ENCODE measurements at regions not wholly inside any gene's neighbourhood (a gene's known extent, or its start where the extent isn't known, plus 50 kb on each side); places are given as distances from the start of the nearest gene placed in this dataset.

DNA sequence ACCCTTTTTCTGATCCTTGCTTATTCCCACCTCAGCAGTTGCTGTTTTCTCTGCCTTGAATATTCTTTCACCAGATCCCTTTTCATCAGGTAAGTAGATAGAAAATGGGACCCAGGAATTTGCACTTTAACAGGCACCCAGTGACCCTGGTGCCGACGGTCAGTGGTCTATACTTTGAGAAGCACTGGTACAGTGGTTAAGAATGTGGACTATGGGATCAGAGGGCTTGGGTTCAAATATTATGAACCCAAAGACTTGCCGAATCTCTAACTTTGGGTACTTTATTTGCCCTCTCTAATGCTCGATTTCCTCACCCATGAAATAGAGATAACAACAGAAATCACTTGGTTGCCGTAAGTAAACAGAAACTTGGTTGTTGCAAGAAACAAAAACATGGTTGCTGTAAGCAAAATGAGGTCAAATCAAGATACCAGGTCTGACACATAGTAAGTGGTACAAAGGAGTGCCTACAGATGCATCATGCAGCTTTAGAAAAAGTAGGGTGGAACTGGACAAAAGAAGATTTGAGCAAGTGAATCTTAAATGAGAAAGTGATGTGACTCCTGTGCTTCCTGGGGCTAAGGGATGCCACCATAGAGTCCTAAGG lies 69.5 kb upstream of the GLS start:
- DNase-seq = no peak

DNA sequence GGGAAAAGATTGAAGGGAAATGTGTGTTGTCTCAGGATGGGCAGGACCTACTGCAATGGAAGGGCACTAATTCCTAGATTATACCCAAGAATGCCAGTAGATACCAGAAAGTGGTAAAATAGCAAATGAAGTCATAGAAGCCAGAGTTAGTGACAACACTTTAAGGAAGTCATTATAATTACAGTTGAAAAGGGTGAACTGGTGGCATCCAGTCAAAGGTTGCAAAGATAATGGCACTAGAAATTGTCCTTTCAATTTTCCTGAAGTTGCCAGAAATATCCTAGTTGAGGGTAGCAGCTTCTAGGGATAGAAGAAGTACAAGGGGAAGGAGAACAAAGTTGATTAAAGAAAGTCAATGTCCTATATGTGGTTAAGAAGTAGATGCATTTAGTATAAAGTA lies 68.8 kb upstream of the GLS start:
- no peak for DNase-seq

DNA sequence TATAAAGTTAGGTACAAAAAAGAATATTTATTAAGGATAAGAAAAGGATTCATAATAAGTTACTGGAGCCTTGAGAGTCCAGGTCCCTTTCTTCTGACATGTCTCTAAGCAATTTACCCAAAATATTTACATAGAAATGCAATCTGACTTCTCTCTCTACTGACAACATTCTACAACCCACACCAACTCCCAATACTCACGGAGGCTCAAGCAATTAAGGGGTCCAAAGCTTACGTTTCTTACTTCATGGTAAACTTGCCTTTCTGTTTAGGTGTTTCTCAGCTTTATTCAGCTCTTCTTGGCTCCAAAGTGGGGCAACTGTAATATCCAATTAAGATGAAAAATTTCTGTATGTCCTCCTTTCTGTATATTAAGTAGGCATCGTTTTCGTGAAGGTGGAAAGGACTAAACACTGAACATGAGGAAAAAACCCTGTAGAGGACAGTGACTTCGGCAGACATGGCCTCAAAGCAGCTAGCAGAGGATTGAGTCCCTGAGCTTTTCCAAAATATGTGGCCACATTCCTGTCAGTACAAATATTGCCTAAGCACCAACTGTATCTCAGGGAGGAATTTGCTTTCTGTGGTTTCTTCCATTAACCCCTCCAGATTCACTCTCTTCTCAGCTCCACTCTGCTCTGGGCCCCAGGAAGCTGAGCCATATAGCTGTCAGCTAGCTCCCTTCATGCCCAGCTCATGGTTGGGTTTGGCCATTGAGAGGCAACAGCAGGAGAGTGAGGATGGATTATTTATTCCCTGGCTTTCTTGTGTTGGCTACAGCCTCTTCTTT lies 67.9 kb upstream of the GLS start:
- no peak for DNase-seq

DNA sequence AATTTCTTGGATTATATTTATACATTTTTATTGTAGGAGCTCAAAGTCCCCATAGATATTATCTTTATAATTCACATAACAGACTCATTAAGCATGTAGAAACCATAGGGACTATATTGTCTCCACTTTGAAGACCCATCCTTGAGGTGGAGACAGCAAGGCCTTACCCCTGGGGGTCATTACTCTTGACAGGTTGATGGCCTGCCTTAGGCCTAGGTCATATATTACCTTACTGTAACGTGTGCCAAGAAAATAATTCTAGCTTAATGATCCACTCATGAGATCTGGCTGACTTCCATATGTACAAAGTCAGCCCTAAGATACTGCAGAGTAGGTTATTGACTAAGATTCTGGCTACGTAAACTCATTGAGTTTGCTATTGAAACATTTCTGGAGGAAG lies 65.4 kb upstream of the GLS start:
- no peak for DNase-seq

DNA sequence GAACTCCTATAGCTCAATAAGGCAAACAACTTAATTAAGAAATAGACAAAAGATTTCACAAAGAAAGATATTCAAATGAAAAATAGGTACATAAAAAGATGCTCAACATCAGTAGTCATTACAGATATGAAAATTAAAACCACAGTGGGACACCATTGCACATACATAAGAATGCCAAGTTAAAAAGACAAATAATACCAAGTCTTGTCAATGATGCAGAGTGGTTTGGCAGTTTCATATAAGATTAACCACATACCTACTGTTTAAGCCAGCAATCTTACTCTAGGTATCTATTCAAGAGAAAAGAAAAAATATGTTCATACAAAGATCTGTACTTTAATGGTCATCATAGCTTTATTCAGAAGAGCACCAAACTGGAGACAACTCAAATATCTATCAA lies 63.5 kb upstream of the GLS start:
- DNase-seq = no peak

DNA sequence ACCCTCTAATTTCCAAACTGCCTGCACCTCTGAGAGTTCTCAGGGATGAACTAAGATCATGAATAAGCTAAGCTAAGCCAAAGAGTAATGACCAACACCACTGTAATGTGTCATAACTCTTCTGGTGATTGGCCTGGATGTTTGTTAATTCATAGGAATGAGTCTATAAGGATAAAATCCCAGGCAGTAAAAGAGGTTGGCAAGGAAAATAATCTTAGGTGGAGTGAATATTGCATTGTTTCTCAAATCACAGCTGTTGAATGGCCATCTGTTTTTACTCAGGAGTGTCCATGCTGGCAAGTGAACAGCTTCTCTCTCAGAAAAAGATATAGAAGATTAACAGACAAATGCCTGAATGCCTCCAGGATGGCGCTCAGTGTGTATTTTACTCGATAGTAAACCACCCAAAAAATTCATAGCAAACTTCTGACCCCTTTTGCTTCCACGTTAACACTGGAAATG lies 60.8 kb upstream of the GLS start:
- no peak for DNase-seq

DNA sequence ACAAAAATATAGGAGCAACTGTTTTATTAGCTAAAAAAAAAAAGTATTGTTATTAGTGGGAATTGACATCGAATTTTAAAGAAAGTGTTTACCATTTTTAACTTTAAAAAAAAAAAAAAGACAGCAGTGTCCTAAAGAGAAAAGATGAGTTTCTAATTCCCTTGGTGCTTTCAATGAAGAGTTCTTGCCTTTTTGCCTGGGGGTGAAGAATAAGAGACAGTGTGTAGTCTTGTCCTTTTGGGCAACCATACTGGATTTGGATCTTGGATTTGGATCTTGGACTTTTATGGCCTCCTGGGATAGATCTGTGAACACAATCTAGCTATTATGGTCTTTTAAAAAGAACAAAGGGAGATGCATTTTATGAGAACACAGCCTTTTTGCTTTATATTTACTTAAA lies 60.2 kb upstream of the GLS start:
- DNase-seq = no peak

DNA sequence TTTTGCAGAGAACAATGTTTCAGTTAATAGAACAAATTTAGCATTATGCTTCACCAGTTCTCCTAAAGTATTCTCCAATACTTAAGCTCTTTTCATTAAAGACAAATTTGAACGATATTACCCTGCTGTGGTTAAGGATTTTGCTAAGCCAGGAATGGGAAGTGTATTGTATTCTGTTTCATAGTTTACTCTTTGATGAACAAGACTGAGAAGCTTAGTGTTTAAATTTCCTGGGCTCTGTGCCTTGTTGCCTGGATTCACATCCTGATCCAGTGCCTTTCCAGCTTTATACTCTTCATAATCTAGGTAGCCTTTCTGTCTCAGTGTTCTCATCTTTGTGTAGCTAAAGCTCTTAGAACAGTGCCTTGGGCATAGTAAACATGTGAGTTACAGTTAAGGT lies 58.6 kb upstream of the GLS start:
- no peak for DNase-seq

DNA sequence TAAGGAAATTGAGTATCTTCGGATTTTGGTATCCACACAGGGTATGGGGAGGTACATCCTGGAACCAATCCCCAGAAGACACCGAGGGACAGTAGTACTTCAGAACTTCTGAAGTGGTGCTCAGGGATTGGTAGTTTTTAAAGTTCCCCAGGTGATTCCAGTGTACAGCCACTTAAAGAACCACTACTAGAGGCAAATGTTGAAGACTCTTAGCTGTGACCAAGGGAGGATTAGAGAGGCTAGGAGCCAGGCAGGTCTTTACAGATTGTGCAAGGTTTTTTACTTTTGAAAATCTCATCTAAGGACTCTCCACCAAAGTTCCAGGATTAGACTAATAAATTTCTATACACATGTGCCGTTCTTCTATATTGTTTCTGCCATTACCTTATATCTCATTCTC lies 52.9 kb upstream of the GLS start:
- DNase-seq = no peak

DNA sequence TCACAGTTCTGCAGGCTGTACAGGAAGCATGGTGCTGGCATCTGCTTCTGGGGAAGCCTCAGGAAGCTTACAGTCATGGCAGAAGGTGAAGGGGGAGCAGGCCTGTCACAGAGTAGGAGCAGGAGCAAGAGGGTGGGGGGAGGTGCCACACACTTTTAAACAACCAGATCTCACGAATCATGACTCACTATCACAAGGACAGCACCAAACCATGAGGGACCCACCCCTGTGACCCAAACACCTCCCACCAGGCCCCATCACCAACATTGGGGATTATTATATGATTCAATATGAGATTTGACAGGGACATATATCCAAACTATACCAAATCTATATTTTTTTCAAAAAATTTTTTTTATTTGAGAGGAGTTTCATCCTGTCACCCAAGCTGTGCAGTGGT lies 51.0 kb upstream of the GLS start:
- no peak for DNase-seq
